ENCODE measurements at regions not wholly inside any gene's neighbourhood (a gene's known extent, or its start where the extent isn't known, plus 50 kb on each side); places are given as distances from the start of the nearest gene placed in this dataset.

GRCh38 chr6:56850626-56851025 is 104.3 kb upstream of the BEND6 start:
- TF ChIP-seq CTCF (IDR thresholded peaks at IDR 0.05 in 2 of 3, conservative IDR thresholded peaks at IDR 0.05 in 1 of 3; ENCODE audit: borderline replicate concordance in 1 of 3, insufficient read depth in 1 of 3, low read depth in 2 of 3, low read length in 2 of 3) (no peak), REST (IDR thresholded peaks at IDR 0.05; ENCODE audit: low read depth) (no peak), MAX (IDR thresholded peaks at IDR 0.05) (no peak), RAD21 (IDR thresholded peaks at IDR 0.05; ENCODE audit: low read depth) (no peak), POLR2AphosphoS5 (IDR thresholded peaks at IDR 0.05; ENCODE audit: low read depth, low read length) (no peak), POLR2A (IDR thresholded peaks at IDR 0.05; ENCODE audit: borderline replicate concordance, extremely low read depth, insufficient read depth, insufficient read length) (no peak)
